NB4 (cell line): ENCODE measurements at regions not wholly inside any gene's neighbourhood (a gene's known extent, or its start where the extent isn't known, plus 50 kb on each side); places are given as distances from the start of the nearest gene placed in this dataset.

Source experiments
- CTCF ChIP-seq: IDR thresholded peaks from one replicate; pipeline ENCODE4 v1.5.1; 2012; ENCODE audit warnings: low read depth, low read length
- POLR2A ChIP-seq: IDR thresholded peaks from 2 replicates; pipeline ENCODE4 v1.6.1; 2011; ENCODE audit warnings: mild to moderate bottlenecking; ENCODE audit not compliant: insufficient read length; ENCODE audit errors: extremely low read depth

- TF ChIP-seq POLR2A: no peak
- no peak for TF ChIP-seq CTCF
Measured at GRCh38 chr5:173527671-173528070, 88.8 kb downstream of the BOD1 start.
